ENCODE measurements at regions not wholly inside any gene's neighbourhood (a gene's known extent, or its start where the extent isn't known, plus 50 kb on each side); places are given as distances from the start of the nearest gene placed in this dataset.

GRCh38 chr15:31485431-31485830, 158.8 kb downstream of the KLF13 start:
- TF ChIP-seq EZH2phosphoT487 (IDR thresholded peaks at IDR 0.05; ENCODE audit: insufficient read depth, low read depth), result no peak
- TF ChIP-seq EZH2 (IDR thresholded peaks at IDR 0.05; ENCODE audit: insufficient read depth, poor library complexity, severe bottlenecking), result no peak
- no peaks in the 10 kb centered on the region for H3K9me2 ChIP-seq (ENCODE audit: insufficient read depth)
- H3K27me3 ChIP-seq (replicated peaks; ENCODE audit: insufficient read depth), result no peaks in the 10 kb centered on the region
- H3K27ac ChIP-seq, result no peak overlapping the region
- H3K4me1 ChIP-seq (ENCODE audit: insufficient read depth), result peaks cover 16% of the 10 kb centered on the region
- in situ Hi-C loops (cut with MboI), result no loop called here
- no peak overlapping the region for H3K4me3 ChIP-seq
- no peaks in the 10 kb centered on the region for H3K9me3 ChIP-seq (ENCODE audit: low read depth)
- H3K9ac ChIP-seq, result no peak overlapping the region
- no peaks in the 10 kb centered on the region for H3K36me3 ChIP-seq (ENCODE audit: low read depth)
- no peaks in the 10 kb centered on the region for H4K20me1 ChIP-seq (ENCODE audit: insufficient read depth)
- no peak for DNase-seq
- no peak overlapping the region for H2AFZ ChIP-seq
- H3K79me2 ChIP-seq (ENCODE audit: insufficient read depth), result no peaks in the 10 kb centered on the region
- 88 to 91% methylated on average over 7 of the region's 7 CpGs for WGBS, 2 experiments (ENCODE audit: low coverage in 1 of 2, low lambda C conversion rate in 2 of 2, missing lambda C conversion rate in 2 of 2)
- no peaks in the 10 kb centered on the region for H3F3A ChIP-seq (ENCODE audit: insufficient read depth)
- H3K4me2 ChIP-seq (ENCODE audit: unreplicated experiment), result no peak overlapping the region

- no peak overlapping the region for H3K9ac ChIP-seq
- H3F3A ChIP-seq (ENCODE audit: insufficient read depth), result no peaks in the 10 kb centered on the region
- no peaks in the 10 kb centered on the region for H3K9me3 ChIP-seq (ENCODE audit: low read depth)
- H2AFZ ChIP-seq, result no peak overlapping the region
- H3K4me2 ChIP-seq (ENCODE audit: unreplicated experiment), result no peak overlapping the region
- no peaks in the 10 kb centered on the region for H4K20me1 ChIP-seq (ENCODE audit: insufficient read depth)
- TF ChIP-seq EZH2 (IDR thresholded peaks at IDR 0.05; ENCODE audit: insufficient read depth, poor library complexity, severe bottlenecking), result no peak
- no peak for TF ChIP-seq EZH2phosphoT487 (IDR thresholded peaks at IDR 0.05; ENCODE audit: insufficient read depth, low read depth)
- DNase-seq, result peak; percentile 31
- no peaks in the 10 kb centered on the region for H3K79me2 ChIP-seq (ENCODE audit: insufficient read depth)
- no peaks in the 10 kb centered on the region for H3K36me3 ChIP-seq (ENCODE audit: low read depth)
- H3K27ac ChIP-seq, result no peak overlapping the region
- H3K4me3 ChIP-seq, result no peak overlapping the region
- WGBS, 2 experiments (ENCODE audit: low coverage in 1 of 2, low lambda C conversion rate in 2 of 2, missing lambda C conversion rate in 2 of 2), result 87 to 92% methylated on average over 14 of the region's 14 CpGs
- H3K9me2 ChIP-seq (ENCODE audit: insufficient read depth), result no peaks in the 10 kb centered on the region
- in situ Hi-C loops (cut with MboI), result no loop called here
- no peaks in the 10 kb centered on the region for H3K27me3 ChIP-seq (replicated peaks; ENCODE audit: insufficient read depth)
- peaks cover 16% of the 10 kb centered on the region for H3K4me1 ChIP-seq (ENCODE audit: insufficient read depth)
Observed at GRCh38 chr15:31485911-31486461, 159.4 kb downstream of the KLF13 start.

GRCh38 chr15:31486506-31486905, 159.9 kb downstream of the KLF13 start:
- Histone ChIP-seq H3K4me2 (ENCODE audit: unreplicated experiment) (no peak overlapping the region), H3K4me1 (ENCODE audit: insufficient read depth) (peaks cover 16% of the 10 kb centered on the region), H3K9me2 (ENCODE audit: insufficient read depth) (no peaks in the 10 kb centered on the region), H3K36me3 (ENCODE audit: low read depth) (no peaks in the 10 kb centered on the region), H3F3A (ENCODE audit: insufficient read depth) (no peaks in the 10 kb centered on the region), H3K27ac (no peak overlapping the region), H3K79me2 (ENCODE audit: insufficient read depth) (no peaks in the 10 kb centered on the region), H3K9ac (no peak overlapping the region), H3K4me3 (no peak overlapping the region), H2AFZ (no peak overlapping the region), H3K27me3 (replicated peaks; ENCODE audit: insufficient read depth) (no peaks in the 10 kb centered on the region), H3K9me3 (ENCODE audit: low read depth) (no peaks in the 10 kb centered on the region), H4K20me1 (ENCODE audit: insufficient read depth) (no peaks in the 10 kb centered on the region)
- no peak for DNase-seq
- TF ChIP-seq EZH2phosphoT487 (IDR thresholded peaks at IDR 0.05; ENCODE audit: insufficient read depth, low read depth), result no peak
- TF ChIP-seq EZH2 (IDR thresholded peaks at IDR 0.05; ENCODE audit: insufficient read depth, poor library complexity, severe bottlenecking), result no peak
- WGBS, 2 experiments (ENCODE audit: low coverage in 1 of 2, low lambda C conversion rate in 2 of 2, missing lambda C conversion rate in 2 of 2), result 88% methylated on average over 11 of the region's 11 CpGs
- in situ Hi-C loops (cut with MboI), result no loop called here

DNA sequence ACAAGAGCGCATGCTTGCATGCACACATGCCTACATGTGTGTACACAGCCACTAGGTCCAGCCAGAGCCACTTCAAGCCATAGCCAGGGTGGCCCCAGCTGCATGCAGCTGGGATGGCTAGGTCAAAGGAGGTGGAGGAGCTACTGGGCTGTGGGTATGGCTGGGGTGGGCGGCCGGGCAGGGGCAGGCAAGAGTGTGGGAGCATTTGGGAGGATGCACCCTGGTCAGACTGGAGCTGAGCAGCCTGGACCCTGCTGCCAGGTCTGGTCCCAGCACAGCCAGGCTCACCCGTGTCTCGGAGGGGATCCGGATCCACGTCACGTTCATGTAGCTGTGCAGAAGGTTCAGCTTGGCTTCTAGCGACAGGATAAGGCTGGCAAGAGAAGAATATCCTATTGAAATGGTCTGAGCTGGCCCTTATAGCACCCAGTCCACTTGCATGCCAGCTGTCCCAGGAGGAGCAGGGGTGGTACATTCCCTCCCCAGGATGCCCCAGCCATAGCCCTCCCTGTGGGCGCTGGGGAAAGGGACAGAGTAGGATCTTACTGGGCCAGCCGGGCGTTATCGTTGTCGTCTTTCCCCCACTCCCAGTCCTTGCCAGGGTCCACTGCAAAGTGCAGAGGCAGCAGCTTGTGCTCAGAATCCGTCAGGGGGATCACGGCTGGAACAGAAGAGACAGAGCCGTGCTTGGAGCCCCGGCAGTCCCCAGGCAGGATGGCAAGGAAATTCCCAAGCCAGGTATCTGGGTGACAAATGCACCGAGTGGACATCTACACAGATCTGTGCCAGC, 160.5 kb downstream of the KLF13 start:
- H3K4me2 ChIP-seq (ENCODE audit: unreplicated experiment), result no peak overlapping the region
- no peaks in the 10 kb centered on the region for H3K9me3 ChIP-seq (ENCODE audit: low read depth)
- H3K27me3 ChIP-seq (replicated peaks; ENCODE audit: insufficient read depth), result no peaks in the 10 kb centered on the region
- H2AFZ ChIP-seq, result no peak overlapping the region
- H3K9ac ChIP-seq, result no peak overlapping the region
- in situ Hi-C loops (cut with MboI), result no loop called here
- no peak overlapping the region for H3K4me3 ChIP-seq
- H3K27ac ChIP-seq, result no peak overlapping the region
- no peak for DNase-seq
- H3K79me2 ChIP-seq (ENCODE audit: insufficient read depth), result no peaks in the 10 kb centered on the region
- no peaks in the 10 kb centered on the region for H3K9me2 ChIP-seq (ENCODE audit: insufficient read depth)
- H3K4me1 ChIP-seq (ENCODE audit: insufficient read depth), result peaks cover 16% of the 10 kb centered on the region
- H3F3A ChIP-seq (ENCODE audit: insufficient read depth), result no peaks in the 10 kb centered on the region
- TF ChIP-seq EZH2phosphoT487 (IDR thresholded peaks at IDR 0.05; ENCODE audit: insufficient read depth, low read depth), result no peak
- no peak for TF ChIP-seq EZH2 (IDR thresholded peaks at IDR 0.05; ENCODE audit: insufficient read depth, poor library complexity, severe bottlenecking)
- no peaks in the 10 kb centered on the region for H3K36me3 ChIP-seq (ENCODE audit: low read depth)
- no peaks in the 10 kb centered on the region for H4K20me1 ChIP-seq (ENCODE audit: insufficient read depth)
- 92 to 97% methylated on average over 19 of the region's 19 CpGs for WGBS, 2 experiments (ENCODE audit: low coverage in 1 of 2, low lambda C conversion rate in 2 of 2, missing lambda C conversion rate in 2 of 2)

Data from GM23248 (cell line).